MM.1S (cell line): ENCODE measurements at regions not wholly inside any gene's neighbourhood (a gene's known extent, or its start where the extent isn't known, plus 50 kb on each side); places are given as distances from the start of the nearest gene placed in this dataset.

Source experiments
- DNase-seq: peaks from one replicate; pipeline ENCODE4 v3.0.0-alpha.2; 2015
- H2AFZ ChIP-seq: fragments of 300-600 bp; sonication (generic); 2 replicates; pipeline ENCODE4 v1.6.0; 2016; ENCODE audit warnings: antibody characterized with exemption, low read length
- H3F3A ChIP-seq: fragments of 300-600 bp; sonication (generic); 2 replicates; pipeline ENCODE4 v1.6.1; 2016; ENCODE audit warnings: mild to moderate bottlenecking, antibody characterized with exemption, low read length, moderate library complexity, mixed read lengths; ENCODE audit not compliant: insufficient read depth
- H3K27ac ChIP-seq: fragments of 300-600 bp; sonication (generic); 2 replicates; pipeline ENCODE4 v1.5.1; 2016; ENCODE audit warnings: mild to moderate bottlenecking, low read length
- H3K27me3 ChIP-seq: fragments of 300-600 bp; sonication (generic); replicated peaks from 2 replicates; pipeline ENCODE4 v1.6.0; 2016; ENCODE audit warnings: low read length; ENCODE audit not compliant: insufficient read depth
- H3K36me3 ChIP-seq: fragments of 300-600 bp; sonication (generic); replicated peaks from 2 replicates; pipeline ENCODE4 v1.6.1; 2016; ENCODE audit warnings: mild to moderate bottlenecking, low read length, mixed read lengths; ENCODE audit not compliant: insufficient read depth
- H3K4me1 ChIP-seq: fragments of 300-600 bp; sonication (generic); 2 replicates; pipeline ENCODE4 v1.6.1; 2016; ENCODE audit warnings: low read length, mixed read lengths
- H3K4me2 ChIP-seq: fragments of 300-600 bp; sonication (generic); 2 replicates; pipeline ENCODE4 v1.6.0; 2016; ENCODE audit warnings: low read depth, low read length
- H3K4me3 ChIP-seq: fragments of 300-600 bp; sonication (generic); 2 replicates; pipeline ENCODE4 v1.5.1; 2016; ENCODE audit warnings: low read length, mixed read lengths
- H3K79me2 ChIP-seq: fragments of 300-600 bp; sonication (generic); 2 replicates; pipeline ENCODE4 v1.6.1; 2016; ENCODE audit warnings: mixed run types, low read length, mixed read lengths
- H3K9ac ChIP-seq: fragments of 300-600 bp; sonication (generic); 2 replicates; pipeline ENCODE4 v1.6.1; 2016; ENCODE audit warnings: low read length, mixed read lengths
- H3K9me2 ChIP-seq: fragments of 300-600 bp; sonication (generic); replicated peaks from 2 replicates; pipeline ENCODE4 v1.6.1; 2016; ENCODE audit warnings: mild to moderate bottlenecking, low read length, mixed read lengths; ENCODE audit not compliant: insufficient read depth
- H3K9me3 ChIP-seq: fragments of 300-600 bp; sonication (generic); replicated peaks from 2 replicates; pipeline ENCODE4 v1.6.1; 2016; ENCODE audit warnings: mild to moderate bottlenecking, low read length, mixed read lengths; ENCODE audit not compliant: insufficient read depth
- H4K20me1 ChIP-seq: fragments of 300-600 bp; sonication (generic); 2 replicates; pipeline ENCODE4 v1.6.1; 2016; ENCODE audit warnings: mild to moderate bottlenecking, low read length, moderate library complexity, mixed read lengths; ENCODE audit not compliant: insufficient read depth
- CTCF ChIP-seq: fragments of 300-600 bp; sonication (generic); IDR thresholded peaks from 2 replicates; pipeline ENCODE4 v1.5.1; 2016; ENCODE audit warnings: antibody characterized with exemption, low read length, mixed read lengths
- EZH2 ChIP-seq: fragments of 300-600 bp; sonication (generic); optimal IDR thresholded peaks from 2 replicates; pipeline ENCODE3; 2017; ENCODE audit warnings: low read depth, mild to moderate bottlenecking, antibody characterized with exemption, low read length, mixed read lengths
- EZH2phosphoT487 ChIP-seq: fragments of 300-600 bp; sonication (generic); IDR thresholded peaks from 2 replicates; pipeline ENCODE4 v1.6.1; 2018; ENCODE audit warnings: antibody characterized with exemption, low read length

- Histone ChIP-seq H3F3A (0 out of 2 replicates have a peak, but pooled peaks cover 2% of the 10 kb centered on the region), H3K79me2 (no peaks in the 10 kb centered on the region), H3K9me2 (no peaks in the 10 kb centered on the region), H4K20me1 (no peaks in the 10 kb centered on the region), H3K27ac (no peak overlapping the region), H3K36me3 (no peaks in the 10 kb centered on the region), H2AFZ (no peak overlapping the region), H3K27me3 (no peaks in the 10 kb centered on the region), H3K9me3 (no peaks in the 10 kb centered on the region), H3K4me1 (no peaks in the 10 kb centered on the region), H3K4me3 (no peak overlapping the region), H3K4me2 (0 out of 2 replicates have a peak overlapping the region, but pooled peaks have one; percentile 12), H3K9ac (no peak overlapping the region)
- TF ChIP-seq CTCF (no peak), EZH2 (no peak), EZH2phosphoT487 (no peak)
- DNase-seq: peak; percentile 40
Observed at GRCh38 chr21:36241717-36242116, 78.3 kb upstream of the MORC3 start.

- H3K9me3 ChIP-seq: no peaks in the 10 kb centered on the region
Observed at GRCh38 chr21:36245115-36245514, 74.9 kb upstream of the MORC3 start.

GRCh38 chr21:36245649-36246048 is 74.3 kb upstream of the MORC3 start:
- Histone ChIP-seq H4K20me1 (no peaks in the 10 kb centered on the region), H3K9ac (no peak overlapping the region), H3F3A (0 out of 2 replicates have a peak, but pooled peaks cover 2% of the 10 kb centered on the region), H3K4me3 (no peak overlapping the region), H3K9me2 (no peaks in the 10 kb centered on the region), H3K9me3 (no peaks in the 10 kb centered on the region), H3K4me2 (no peak overlapping the region), H2AFZ (no peak overlapping the region), H3K27me3 (no peaks in the 10 kb centered on the region), H3K4me1 (no peaks in the 10 kb centered on the region), H3K36me3 (no peaks in the 10 kb centered on the region), H3K27ac (no peak overlapping the region), H3K79me2 (no peaks in the 10 kb centered on the region)
- no peak for TF ChIP-seq EZH2phosphoT487
- TF ChIP-seq CTCF: no peak
- no peak for TF ChIP-seq EZH2
- DNase-seq: no peak

More at GRCh38 chr21:36245115-36245514, 74.9 kb upstream of the MORC3 start:
- no peak overlapping the region for H3K9ac ChIP-seq
- H3K27ac ChIP-seq: no peak overlapping the region
- H3K9me2 ChIP-seq: no peaks in the 10 kb centered on the region
- H3K4me2 ChIP-seq: no peak overlapping the region
- H3K27me3 ChIP-seq: no peaks in the 10 kb centered on the region
- H3K4me1 ChIP-seq: no peaks in the 10 kb centered on the region
- TF ChIP-seq EZH2 (no peak), CTCF (no peak), EZH2phosphoT487 (no peak)
- H3K4me3 ChIP-seq: no peak overlapping the region
- H3F3A ChIP-seq: 0 out of 2 replicates have a peak, but pooled peaks cover 2% of the 10 kb centered on the region
- no peaks in the 10 kb centered on the region for H4K20me1 ChIP-seq
- H3K36me3 ChIP-seq: no peaks in the 10 kb centered on the region
- H2AFZ ChIP-seq: no peak overlapping the region
- H3K79me2 ChIP-seq: no peaks in the 10 kb centered on the region
- no peak for DNase-seq
